ENCODE measurements at regions not wholly inside any gene's neighbourhood (a gene's known extent, or its start where the extent isn't known, plus 50 kb on each side); places are given as distances from the start of the nearest gene placed in this dataset.

DNA sequence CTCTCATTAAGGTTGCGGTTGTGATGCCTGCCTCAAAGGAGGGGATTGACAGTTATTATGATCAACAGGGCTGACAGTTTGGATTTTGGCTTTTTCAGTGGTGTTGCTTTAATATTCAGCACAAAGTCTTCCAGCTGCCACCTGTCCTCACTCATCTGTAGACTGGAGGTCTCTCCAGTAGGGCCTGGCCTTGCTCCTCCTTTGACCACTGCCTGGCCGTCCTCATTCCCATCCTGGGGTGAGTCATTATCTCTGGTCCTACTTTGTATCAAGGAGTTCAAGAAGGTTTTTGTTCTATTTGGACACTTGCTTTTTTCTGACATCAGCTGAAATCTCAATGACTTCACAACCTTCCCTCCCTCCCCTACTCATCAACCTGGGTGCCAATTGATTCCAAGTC lies 95.1 kb upstream of the ZPLD1 start:
- POLR2A ChIA-PET (ENCODE audit: low non-redundant PET), result no interaction called here
- CTCF ChIA-PET, result no interaction called here
- no peak for DNase-seq (ENCODE audit: low spot score)

DNA sequence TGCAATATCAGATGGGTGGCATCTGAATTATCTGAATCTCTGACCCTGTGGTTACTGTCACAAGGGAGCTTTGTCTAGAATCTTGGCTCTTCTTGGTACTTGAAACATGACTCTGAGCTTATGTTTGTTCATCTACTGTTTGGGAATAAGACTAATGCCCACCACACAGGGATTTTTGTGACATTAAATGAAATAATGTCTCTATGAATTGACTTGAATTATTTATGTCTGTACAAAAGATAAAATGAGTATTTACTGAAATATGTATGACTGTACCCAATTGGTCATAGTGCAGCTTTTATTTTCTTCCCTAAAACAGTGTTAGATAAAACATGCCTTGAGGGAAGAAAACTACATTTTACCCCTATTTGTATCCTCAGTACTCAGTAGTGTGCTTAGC lies 87.9 kb upstream of the ZPLD1 start:
- POLR2A ChIA-PET (ENCODE audit: low non-redundant PET), result no interaction called here
- no peak for DNase-seq (ENCODE audit: low spot score)
- TF ChIP-seq, protein P1, sequence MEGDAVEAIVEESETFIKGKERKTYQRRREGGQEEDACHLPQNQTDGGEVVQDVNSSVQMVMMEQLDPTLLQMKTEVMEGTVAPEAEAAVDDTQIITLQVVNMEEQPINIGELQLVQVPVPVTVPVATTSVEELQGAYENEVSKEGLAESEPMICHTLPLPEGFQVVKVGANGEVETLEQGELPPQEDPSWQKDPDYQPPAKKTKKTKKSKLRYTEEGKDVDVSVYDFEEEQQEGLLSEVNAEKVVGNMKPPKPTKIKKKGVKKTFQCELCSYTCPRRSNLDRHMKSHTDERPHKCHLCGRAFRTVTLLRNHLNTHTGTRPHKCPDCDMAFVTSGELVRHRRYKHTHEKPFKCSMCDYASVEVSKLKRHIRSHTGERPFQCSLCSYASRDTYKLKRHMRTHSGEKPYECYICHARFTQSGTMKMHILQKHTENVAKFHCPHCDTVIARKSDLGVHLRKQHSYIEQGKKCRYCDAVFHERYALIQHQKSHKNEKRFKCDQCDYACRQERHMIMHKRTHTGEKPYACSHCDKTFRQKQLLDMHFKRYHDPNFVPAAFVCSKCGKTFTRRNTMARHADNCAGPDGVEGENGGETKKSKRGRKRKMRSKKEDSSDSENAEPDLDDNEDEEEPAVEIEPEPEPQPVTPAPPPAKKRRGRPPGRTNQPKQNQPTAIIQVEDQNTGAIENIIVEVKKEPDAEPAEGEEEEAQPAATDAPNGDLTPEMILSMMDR (conservative IDR thresholded peaks at IDR 0.05; ENCODE audit: low read depth), result no peak
- CTCF ChIA-PET, result interaction anchor here (0.7 kb wide), 1 partner anchor 25 kb away, joined by 3 read pairs; no protein-coding TSS in a partner anchor
- H3K27ac ChIP-seq, result no peak overlapping the region

More for the DNA sequence above, 95.1 kb upstream of the ZPLD1 start:
- TF ChIP-seq, protein P1 (conservative IDR thresholded peaks at IDR 0.05; ENCODE audit: low read depth), result no peak
- H3K27ac ChIP-seq, result no peak overlapping the region

DNA sequence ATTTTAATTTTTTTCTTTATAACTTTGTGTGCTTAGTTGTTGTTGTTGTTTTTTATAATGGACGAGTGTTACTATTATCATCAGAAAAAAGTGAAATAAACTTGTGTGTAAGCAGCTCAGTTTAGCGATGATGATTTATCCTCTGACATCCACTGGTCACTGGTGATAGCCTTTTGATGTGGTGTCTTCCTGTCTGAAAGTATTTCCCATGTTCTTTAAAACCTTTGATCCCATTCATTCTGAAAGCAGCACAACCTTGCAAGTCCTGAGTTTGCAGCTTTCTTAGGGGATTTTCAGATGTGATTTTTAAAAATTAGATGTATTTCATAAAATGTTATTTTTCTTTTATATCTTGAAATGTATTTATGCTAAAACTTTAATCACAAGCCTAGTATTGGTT lies 85.9 kb upstream of the ZPLD1 start:
- DNase-seq (ENCODE audit: low spot score), result no peak
- TF ChIP-seq, protein P1 (conservative IDR thresholded peaks at IDR 0.05; ENCODE audit: low read depth), result no peak
- no peak overlapping the region for H3K27ac ChIP-seq
- ChIA-PET CTCF (no interaction called here), POLR2A (ENCODE audit: low non-redundant PET) (no interaction called here)

DNA sequence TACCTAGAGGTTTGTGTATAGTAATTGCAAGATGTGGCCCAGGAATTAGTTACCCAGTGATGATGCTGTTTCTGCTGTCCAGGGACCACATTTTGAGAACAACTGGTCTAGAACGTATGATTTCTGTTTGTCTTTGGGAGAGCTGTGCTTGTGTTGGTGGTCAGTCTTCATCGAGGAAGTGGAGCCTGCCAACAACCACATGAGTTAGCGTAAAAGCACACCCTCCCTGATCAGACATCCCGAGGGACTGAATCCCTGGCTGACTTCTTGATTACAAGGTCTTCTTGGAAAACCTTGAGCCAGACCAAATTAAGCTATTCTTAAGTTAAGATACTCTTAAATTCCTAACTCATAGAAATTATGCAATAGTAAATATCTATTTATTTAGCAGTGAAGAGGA lies 81.7 kb upstream of the ZPLD1 start:
- no peak overlapping the region for H3K27ac ChIP-seq
- TF ChIP-seq, protein P1 (conservative IDR thresholded peaks at IDR 0.05; ENCODE audit: low read depth), result no peak
- CTCF ChIA-PET, result no interaction called here
- DNase-seq (ENCODE audit: low spot score), result no peak
- POLR2A ChIA-PET (ENCODE audit: low non-redundant PET), result no interaction called here

DNA sequence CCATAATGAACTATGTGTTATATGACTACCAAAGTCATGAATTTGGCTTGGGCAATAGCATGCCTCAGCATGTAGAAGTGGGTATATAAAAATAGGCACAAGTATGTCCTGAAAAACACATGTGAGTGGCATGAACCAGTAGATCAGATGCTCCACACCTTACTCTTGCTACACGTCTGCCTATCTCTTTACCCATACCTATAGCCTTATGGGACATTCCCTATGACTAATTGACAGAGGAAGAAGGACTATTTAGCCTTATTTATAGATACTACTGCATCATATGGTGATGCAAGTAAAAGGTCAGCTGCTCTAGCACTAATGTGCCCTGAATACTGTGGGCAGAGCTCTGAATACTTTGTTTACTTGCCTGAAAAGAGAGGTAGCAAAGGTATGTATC lies 81.0 kb upstream of the ZPLD1 start:
- ChIA-PET POLR2A (ENCODE audit: low non-redundant PET) (no interaction called here), CTCF (no interaction called here)
- no peak overlapping the region for H3K27ac ChIP-seq
- peak; percentile 22 for DNase-seq (ENCODE audit: low spot score)
- TF ChIP-seq, protein P1 (conservative IDR thresholded peaks at IDR 0.05; ENCODE audit: low read depth), result no peak

DNA sequence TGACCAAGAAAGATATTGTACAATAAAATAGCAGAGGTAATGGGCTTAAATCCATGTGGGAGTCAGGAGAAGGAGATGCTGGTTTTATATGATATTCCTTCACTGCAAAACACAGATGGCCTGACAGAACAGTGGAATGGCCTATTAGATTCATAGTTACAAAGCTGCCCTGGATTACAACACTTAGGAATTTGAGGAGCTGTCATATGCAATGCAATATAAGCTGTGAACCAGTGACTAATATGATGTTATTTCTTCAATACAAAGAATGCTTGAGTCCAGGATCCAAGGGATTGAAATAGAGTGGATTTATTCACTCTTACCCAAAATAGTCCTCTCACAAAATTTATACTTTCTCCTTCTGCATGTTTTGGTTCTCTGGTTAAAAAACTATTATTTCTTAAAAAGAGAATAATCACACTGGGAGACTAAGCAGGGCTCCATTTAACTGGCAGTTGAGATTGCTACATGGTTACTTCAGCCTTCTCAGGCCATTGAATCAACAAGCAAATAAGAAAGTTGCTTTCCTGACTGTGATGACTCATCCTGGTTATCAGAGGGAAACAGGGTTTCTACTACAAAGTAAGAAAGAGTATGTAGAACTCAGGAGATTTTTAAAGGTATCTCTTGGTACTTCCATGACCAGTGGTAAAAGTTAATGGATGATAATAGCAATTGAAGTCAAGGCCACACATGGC lies 79.8 kb upstream of the ZPLD1 start:
- no peak overlapping the region for H3K27ac ChIP-seq
- CTCF ChIA-PET, result no interaction called here
- TF ChIP-seq, protein P1 (conservative IDR thresholded peaks at IDR 0.05; ENCODE audit: low read depth), result no peak
- DNase-seq (ENCODE audit: low spot score), result peak; percentile 54
- POLR2A ChIA-PET (ENCODE audit: low non-redundant PET), result no interaction called here
